Right renal pelvis (tissue), 4 donors: ENCODE measurements at regions not wholly inside any gene's neighbourhood (a gene's known extent, or its start where the extent isn't known, plus 50 kb on each side); places are given as distances from the start of the nearest gene placed in this dataset.

ENCODE experiments used
- DNase-seq, 4 donors: peaks; one replicate each; pipeline ENCODE4 v3.0.0-alpha.2; 2013; ENCODE audit warnings: low read depth in 4 of 4, low spot score in 3 of 4, missing footprints in 1 of 4

- no peak for DNase-seq
Observed at GRCh38 chr14:27067961-27068360, 470.1 kb upstream of the NOVA1 start.

GRCh38 chr14:27072589-27072988 lies 474.8 kb upstream of the NOVA1 start:
- DNase-seq: no peak

- no peak for DNase-seq
Observed at GRCh38 chr14:27075503-27075902, 477.7 kb upstream of the NOVA1 start.

DNA sequence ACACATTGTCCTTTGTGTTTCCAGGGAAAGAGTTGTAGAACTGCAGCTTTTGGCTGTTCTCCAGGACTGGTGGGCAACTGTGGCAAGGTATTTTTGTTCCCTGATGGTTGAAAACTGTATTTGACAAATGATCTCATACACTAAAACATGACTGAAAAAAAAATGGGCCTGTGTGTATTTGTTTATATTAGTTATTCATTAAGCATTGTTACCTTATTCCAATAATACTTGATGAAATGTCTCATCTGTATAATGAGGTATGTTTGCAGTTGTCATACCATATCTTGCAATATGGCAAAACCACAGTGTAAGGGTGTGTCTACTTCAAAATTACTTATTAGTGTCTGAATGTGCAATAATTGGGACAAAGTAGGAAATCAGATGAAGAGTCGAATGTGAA lies 479.4 kb upstream of the NOVA1 start:
- no peak for DNase-seq

DNA sequence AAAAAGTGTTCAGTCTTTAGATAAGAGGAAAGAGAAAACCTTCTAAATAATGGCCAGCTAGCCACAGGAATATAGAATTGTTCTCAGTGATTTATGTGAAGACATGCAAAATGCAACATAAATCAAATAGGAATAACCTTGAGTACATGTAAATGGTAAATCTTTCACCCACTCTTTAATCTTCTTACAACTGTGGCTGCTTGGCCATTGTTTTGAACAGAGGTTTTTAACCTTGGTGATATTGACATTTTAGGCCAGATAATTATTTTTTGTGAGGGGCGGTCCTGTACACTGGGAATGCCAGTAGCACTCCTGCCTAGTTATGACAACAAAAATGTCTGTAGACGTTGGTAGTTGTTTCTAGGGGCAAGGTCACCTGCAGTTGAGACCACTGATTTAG lies 479.9 kb upstream of the NOVA1 start:
- DNase-seq: no peak

DNA sequence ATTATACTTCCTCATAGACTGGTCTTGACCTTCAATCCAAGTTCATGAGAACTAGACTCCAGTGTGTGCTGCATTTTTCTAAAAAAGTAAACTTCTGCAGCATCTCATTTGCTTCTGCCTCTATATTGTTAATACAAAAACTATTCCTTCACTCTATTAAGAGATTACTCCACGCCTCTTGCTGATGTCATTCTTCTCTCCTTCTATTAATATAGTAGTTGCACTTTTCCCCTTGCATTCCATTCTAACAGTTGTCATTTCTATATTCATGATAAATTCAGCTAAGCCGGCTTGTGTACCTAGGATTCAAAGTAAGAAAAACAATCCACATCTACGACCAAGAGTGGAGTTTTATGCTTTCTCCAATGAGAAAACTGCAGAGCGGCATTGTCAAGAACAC lies 480.4 kb upstream of the NOVA1 start:
- DNase-seq: no peak

GRCh38 chr14:27079716-27080115 lies 481.9 kb upstream of the NOVA1 start:
- DNase-seq: no peak

DNA sequence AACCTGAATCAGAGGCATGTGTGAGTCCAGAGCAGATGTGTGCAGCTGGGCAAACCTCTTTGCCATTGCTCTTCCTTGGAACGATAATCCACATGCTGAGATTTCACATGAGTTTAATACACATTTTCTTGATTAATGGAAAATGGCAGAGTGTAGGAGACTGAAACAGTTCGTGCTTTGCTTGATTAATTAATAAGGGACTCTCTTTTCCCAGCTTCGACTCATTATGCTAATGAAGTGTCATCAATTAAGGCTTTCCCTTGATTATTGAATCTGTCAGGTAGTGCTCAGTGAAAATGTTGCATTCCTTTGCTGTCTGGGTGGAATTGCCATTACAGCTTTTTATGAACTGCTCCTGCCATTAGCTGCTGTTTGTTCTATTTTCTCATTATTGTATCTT lies 487.7 kb upstream of the NOVA1 start:
- no peak for DNase-seq

- no peak for DNase-seq
Observed at GRCh38 chr14:27090716-27091115, 492.9 kb upstream of the NOVA1 start.

DNA sequence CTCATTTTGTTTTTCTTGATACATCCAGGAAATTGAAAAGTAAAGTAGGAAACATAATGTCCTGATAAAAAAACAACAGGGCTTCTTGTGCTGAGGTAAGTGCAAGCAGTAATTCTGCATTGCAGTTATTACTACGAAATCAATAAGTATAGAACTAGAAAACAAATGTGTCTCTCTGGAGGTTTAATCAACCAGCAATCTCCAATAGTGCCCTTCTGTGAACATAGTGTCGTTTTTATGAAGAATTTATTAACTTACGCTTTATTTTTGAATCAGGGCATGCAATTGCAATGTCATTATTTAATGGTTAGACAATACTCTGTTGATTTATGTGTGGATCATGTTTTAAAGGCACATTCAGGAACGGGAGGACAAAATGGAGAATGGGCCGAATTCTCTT lies 494.1 kb upstream of the NOVA1 start:
- no peak for DNase-seq

DNA sequence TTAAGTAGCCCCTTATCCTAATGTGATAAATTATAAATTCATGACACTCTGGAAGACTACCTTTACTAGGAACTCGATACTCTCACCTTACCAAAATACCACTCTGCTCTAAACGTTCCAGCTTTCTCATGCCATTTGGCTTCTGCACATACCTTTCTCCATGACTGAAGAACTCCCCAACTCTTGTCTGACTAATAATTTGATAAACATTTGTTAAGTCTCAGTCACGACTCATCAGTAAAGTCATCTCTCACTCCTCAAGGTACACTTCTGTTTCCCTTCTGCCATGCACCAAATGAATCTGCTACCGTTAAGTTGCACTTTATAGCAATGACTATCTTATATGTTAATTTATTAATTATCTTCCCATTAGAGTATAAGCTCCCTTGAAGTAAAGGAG lies 498.3 kb upstream of the NOVA1 start:
- DNase-seq: no peak

DNA sequence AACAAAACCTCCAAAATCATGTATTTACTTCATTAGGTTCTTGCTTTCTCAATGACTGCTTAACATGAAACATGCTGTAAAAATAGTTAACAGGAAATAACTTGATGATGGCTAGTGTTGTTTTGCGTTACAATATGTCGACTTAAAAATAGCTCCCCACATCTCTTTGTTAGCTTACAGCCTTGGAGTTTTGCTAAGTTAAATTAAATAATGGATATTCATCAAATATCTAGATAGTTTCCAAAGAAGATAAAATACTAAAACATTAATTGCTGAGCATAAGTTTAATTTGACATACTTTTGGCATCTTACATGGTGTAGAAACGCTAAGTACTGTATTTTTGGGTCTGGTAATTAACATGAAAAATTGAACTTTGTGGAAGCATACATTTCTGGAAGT lies 500.6 kb upstream of the NOVA1 start:
- peak in 3 of 4 donors; percentile 25 to 37 (median 31) for DNase-seq

GRCh38 chr14:27114180-27114579 lies 516.3 kb upstream of the NOVA1 start:
- no peak for DNase-seq

- DNase-seq: no peak
Observed at GRCh38 chr14:27123162-27123561, 525.3 kb upstream of the NOVA1 start.

DNA sequence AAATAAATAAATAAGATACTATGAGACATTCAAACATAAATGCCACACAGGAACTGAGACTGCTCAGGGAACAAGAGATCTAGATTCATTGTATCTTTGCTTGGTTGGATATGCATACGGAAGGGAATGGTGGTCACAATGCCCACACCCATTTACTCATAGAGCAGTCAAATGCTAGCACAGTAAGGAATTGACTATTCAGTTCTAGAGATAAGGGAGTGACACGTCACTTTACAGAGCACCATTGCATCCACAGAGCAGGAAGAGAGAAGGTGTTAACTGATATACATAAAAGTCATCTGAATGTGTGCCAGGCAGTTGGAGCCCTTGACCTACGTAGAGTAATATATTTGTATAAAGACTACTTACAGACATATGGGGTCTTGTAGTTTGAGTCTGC lies 530.0 kb upstream of the NOVA1 start:
- DNase-seq: no peak

DNA sequence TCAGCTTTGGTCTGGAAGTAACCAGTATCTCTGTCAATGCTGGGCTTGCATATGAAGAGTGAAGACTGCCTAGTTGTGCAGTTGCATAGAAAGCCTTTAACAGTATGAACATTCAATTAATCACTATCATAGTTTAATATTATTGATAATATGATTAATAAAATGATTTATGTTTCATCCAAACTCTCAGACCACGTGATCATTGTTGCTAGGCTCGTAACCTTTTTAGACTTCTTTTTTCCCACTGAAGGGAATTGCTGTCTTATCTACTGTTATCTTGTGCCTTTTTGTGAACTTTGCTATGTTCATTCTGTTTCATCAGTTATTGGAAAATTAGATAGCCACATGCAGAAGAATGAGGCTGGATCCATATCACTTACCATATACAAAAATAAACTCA lies 536.4 kb upstream of the NOVA1 start:
- DNase-seq: no peak

DNA sequence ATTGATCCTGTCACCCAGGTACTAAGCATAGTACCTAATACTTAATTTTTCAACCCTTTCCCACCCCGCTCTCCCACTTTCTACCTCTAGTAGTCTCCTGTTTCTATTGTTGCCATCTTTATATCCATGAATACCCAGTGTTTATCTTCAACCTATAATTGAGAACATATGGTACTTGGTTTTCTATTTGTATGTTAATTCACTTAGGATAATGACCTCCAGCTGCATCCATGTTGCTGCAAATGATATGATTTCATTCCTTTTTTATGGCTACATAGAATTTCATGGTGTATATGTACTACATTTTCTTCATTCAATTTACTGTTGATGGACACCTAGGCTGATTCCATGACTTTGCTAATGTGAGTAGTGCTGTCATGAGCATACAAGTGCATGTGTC lies 547.3 kb upstream of the NOVA1 start:
- DNase-seq: no peak

- no peak for DNase-seq
Observed at GRCh38 chr14:27148143-27148542, 550.3 kb upstream of the NOVA1 start.

DNA sequence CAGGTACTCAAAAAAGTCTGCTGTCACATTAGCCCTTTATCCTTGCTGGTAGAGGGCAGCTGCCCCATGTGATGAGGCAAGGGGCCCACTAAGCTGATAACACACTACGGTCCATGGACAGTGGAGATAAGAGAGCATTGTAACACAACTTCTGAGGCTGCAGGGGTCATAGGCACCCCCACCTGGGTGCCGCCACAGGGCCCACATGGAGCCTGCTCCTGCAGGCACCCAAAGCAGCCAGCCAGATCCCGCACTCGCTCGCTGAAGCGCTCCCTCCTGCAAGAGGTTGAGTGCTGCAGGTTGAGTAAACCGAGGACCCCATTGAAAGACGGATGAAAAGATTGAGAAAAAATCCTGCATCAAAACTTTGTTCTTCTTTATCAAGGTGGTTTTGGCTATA lies 566.3 kb upstream of the NOVA1 start:
- no peak for DNase-seq

DNA sequence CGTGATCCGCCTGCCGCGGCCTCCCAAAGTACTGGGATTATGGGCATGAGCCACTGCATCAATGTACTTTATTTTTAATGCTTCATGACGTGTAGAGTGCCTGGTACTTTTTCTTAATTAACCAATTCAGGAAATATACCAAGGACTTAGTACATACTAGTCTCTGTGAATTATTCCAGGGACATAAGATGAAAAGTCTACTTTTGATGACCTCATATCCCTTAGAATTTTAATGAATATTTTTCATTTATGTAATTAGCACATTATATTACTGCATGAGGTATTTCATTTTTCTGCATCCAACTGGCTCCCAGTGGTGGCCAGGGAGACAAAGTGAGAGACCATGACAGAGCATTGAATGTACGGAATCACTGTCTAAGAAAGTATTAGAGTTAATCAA lies 577.7 kb upstream of the NOVA1 start:
- no peak for DNase-seq

- DNase-seq: no peak
Observed at GRCh38 chr14:27181333-27181732, 583.5 kb upstream of the NOVA1 start.

DNA sequence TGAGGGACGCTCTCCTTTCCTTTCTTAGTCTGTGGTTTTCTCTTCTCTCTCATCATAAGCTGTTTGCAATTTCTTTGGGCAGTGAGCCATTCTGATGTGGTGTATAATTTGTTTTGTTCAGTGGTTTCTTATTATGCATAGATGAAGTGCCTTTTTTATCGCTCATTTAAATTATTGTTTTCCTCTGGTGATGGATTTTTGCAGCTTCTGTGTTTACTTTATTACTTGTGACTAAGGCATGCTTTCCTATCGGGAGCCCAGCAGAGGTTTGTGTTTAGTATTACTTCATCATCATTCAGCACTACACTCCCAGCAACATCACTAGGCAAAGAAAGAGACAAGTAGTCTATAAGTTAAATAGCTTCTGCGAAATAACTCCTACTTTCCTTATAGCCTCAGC lies 586.6 kb upstream of the NOVA1 start:
- DNase-seq: no peak

- no peak for DNase-seq
Observed at GRCh38 chr14:27186048-27186447, 588.2 kb upstream of the NOVA1 start.

DNA sequence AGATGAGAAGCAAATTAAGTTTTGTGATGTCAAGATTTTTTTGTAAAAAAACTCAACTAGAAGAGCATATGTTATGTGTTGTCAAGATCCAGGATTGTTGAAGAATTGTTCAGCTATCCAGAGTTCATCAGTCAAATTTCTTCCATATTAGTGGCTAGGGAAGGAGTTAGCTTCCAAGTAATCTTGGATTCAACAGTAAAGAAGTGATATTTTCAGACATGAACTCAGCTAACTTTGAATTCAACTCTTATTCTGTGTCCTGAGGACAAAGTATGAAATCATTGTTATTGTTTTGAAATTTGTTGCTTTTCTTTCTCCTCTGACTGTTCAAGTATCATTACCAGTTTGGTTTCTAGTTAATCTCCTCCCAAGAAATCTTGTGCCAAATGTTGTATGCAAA lies 589.3 kb upstream of the NOVA1 start:
- no peak for DNase-seq
